ENCODE measurements at regions not wholly inside any gene's neighbourhood (a gene's known extent, or its start where the extent isn't known, plus 50 kb on each side); places are given as distances from the start of the nearest gene placed in this dataset.
"Not testable (repeated sequence)": the region's sequence is repeated elsewhere in the genome, so short reads cannot be mapped to it uniquely, and the experiment has no call there.

DNA sequence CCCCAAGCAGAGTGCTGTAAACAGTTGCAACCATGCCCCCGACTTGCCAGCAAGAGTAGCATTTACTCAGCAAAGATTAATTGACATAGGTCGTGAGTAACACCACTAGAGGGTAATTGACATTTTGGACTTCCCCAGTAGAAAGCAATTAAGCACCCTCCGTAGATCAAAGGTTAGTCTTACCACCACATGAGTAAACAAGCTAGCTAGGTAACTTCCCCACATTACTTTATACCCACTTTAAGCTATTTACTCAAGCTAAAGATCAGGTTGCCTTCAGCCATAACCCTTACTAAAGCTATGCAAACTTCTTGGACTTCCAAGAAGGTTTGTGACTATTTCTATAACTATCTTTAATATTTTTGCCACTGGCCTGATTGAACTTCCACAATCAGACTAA lies 1072.7 kb downstream of the OTOL1 start:
- TF ChIP-seq CTCF (IDR thresholded peaks at IDR 0.05; ENCODE audit: insufficient read depth, low read depth, low read length, missing control alignments), result no peak
- peak; percentile 2 for DNase-seq (ENCODE audit: low read depth)

GRCh38 chr3:162584986-162585385 lies 1088.4 kb downstream of the OTOL1 start:
- no peak overlapping the region for H3K4me3 ChIP-seq (ENCODE audit: low read depth, low read length)
- DNase-seq (ENCODE audit: low read depth), result no peak
- no peak for TF ChIP-seq CTCF (IDR thresholded peaks at IDR 0.05; ENCODE audit: insufficient read depth, low read depth, low read length, missing control alignments)

More for the DNA sequence above, 1072.7 kb downstream of the OTOL1 start:
- no peak overlapping the region for H3K4me3 ChIP-seq (ENCODE audit: low read depth, low read length)

GRCh38 chr3:162586591-162586990 lies 1090.0 kb downstream of the OTOL1 start:
- H3K4me3 ChIP-seq (ENCODE audit: low read depth, low read length), result no peak overlapping the region
- TF ChIP-seq CTCF (IDR thresholded peaks at IDR 0.05; ENCODE audit: insufficient read depth, low read depth, low read length, missing control alignments), result no peak
- DNase-seq (ENCODE audit: low read depth), result no peak

DNA sequence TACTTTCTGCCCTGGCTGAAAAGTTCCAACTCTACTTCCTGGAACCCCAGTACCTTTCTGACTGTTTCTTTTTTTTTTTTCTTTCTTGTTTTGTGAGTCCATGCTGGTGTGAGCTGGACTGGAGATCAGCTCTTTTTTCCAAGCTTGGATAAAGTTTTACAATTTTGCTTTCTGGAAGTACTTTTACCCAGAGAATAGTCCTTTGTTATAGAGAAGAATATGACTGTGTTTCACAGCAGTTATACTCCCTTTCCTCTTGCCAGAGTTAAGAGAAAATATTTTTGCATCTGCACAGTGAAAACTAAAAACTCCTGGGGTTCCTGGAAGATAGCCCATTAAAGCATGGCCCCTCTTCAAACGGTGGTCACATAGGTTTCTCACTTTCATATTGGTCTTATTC lies 1100.6 kb downstream of the OTOL1 start:
- no peak for DNase-seq (ENCODE audit: low read depth)
- H3K4me3 ChIP-seq (ENCODE audit: low read depth, low read length), result no peak overlapping the region

GRCh38 chr3:162598500-162598899 lies 1101.9 kb downstream of the OTOL1 start:
- DNase-seq (ENCODE audit: low read depth), result peak; percentile 70

More for the DNA sequence above, 1100.6 kb downstream of the OTOL1 start:
- TF ChIP-seq CTCF (IDR thresholded peaks at IDR 0.05; ENCODE audit: insufficient read depth, low read depth, low read length, missing control alignments), result no peak

DNA sequence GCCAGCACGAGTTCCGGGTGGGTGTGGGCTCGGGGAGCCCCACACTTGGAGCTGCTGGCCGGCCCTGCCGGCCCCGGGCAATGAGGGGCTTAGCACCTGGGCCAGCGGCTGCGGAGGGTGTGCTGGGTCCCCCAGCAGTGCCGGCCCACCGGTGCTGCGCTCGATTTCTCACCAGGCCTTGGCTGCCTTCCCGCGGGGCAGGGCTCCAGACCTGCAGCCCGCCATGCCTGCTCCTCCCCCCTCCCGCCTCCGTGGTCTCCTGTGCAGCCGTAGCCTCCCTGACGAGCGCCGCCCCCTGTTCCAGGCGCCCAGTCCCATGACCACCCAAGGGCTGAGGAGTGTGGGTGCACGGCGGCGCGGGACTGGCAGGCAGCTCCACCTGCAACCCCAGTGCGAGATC lies 1103.1 kb downstream of the OTOL1 start:
- H3K4me3 ChIP-seq (ENCODE audit: low read depth, low read length), result peak overlapping the region; percentile 44; the same call in 1 of the 2 replicates
- DNase-seq (ENCODE audit: low read depth), result not testable (repeated sequence)

More at GRCh38 chr3:162598500-162598899, 1101.9 kb downstream of the OTOL1 start:
- H3K4me3 ChIP-seq (ENCODE audit: low read depth, low read length), result peak overlapping the region; percentile 44

DNA sequence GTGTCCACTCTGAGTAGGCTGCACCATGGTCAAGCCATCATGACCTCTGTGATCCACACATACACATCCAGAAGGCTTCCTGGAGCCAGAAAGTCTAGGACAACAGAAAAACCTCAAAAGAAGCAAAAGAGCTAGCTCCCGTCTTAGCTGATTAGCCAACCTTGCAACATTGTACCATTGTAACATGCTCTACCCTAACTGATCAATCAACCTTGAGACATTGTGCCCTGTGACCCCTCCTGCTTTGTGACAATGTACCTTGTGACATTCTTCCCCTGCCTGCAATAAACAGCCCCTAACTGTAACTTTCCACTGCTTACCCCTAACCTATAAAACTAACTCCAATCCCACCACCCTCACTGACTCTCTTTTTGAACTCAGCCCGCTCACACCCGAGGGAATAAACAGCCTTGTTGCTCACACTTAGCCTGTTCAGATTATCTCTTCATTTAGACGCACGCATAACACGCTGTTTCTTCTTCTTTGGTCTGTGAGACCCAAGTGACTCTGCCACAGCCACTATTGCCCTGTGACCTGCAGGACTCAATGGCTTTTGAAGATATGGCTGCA lies 1104.6 kb downstream of the OTOL1 start:
- DNase-seq (ENCODE audit: low read depth), result no peak
- no peak for TF ChIP-seq CTCF (IDR thresholded peaks at IDR 0.05; ENCODE audit: insufficient read depth, low read depth, low read length, missing control alignments)

GRCh38 chr3:162602619-162603018 lies 1106.0 kb downstream of the OTOL1 start:
- DNase-seq (ENCODE audit: low read depth), result no peak
- no peak overlapping the region for H3K4me3 ChIP-seq (ENCODE audit: low read depth, low read length)
- TF ChIP-seq CTCF (IDR thresholded peaks at IDR 0.05; ENCODE audit: insufficient read depth, low read depth, low read length, missing control alignments), result no peak

More for the DNA sequence above, 1104.6 kb downstream of the OTOL1 start:
- H3K4me3 ChIP-seq (ENCODE audit: low read depth, low read length), result no peak overlapping the region

Data from GM12865 (cell line).